ENCODE measurements at regions not wholly inside any gene's neighbourhood (a gene's known extent, or its start where the extent isn't known, plus 50 kb on each side); places are given as distances from the start of the nearest gene placed in this dataset.
A peak's percentile ranks its signal among the peaks of the same experiment; 100 is the strongest.

GRCh38 chrX:45351478-45351877, 150.8 kb upstream of the DIPK2B start:
- peak; percentile 86 for DNase-seq

- DNase-seq = peak; percentile 39
Observed at GRCh38 chrX:45348296-45348695, 147.6 kb upstream of the DIPK2B start.

- DNase-seq = peak; percentile 87
Observed at GRCh38 chrX:45347877-45348276, 147.2 kb upstream of the DIPK2B start.

GRCh38 chrX:45344594-45344993, 143.9 kb upstream of the DIPK2B start:
- peak; percentile 98 for DNase-seq

- DNase-seq = no peak
Observed at GRCh38 chrX:45329217-45329616, 128.5 kb upstream of the DIPK2B start.

GRCh38 chrX:45324941-45325340, 124.3 kb upstream of the DIPK2B start:
- peak; percentile 79 for DNase-seq

GRCh38 chrX:45323387-45323786, 122.7 kb upstream of the DIPK2B start:
- DNase-seq = no peak

- peak; percentile 61 for DNase-seq
Observed at GRCh38 chrX:45322820-45323219, 122.1 kb upstream of the DIPK2B start.

- peak; percentile 88 for DNase-seq
Observed at GRCh38 chrX:45322382-45322781, 121.7 kb upstream of the DIPK2B start.

GRCh38 chrX:45320191-45320590, 119.5 kb upstream of the DIPK2B start:
- no peak for DNase-seq

- no peak for DNase-seq
Observed at GRCh38 chrX:45309801-45310200, 109.1 kb upstream of the DIPK2B start.

GRCh38 chrX:45309096-45309495, 108.4 kb upstream of the DIPK2B start:
- peak; percentile 9 for DNase-seq

- no peak for DNase-seq
Observed at GRCh38 chrX:45306794-45307193, 106.1 kb upstream of the DIPK2B start.

- DNase-seq = no peak
Observed at GRCh38 chrX:45300638-45301037, 100.0 kb upstream of the DIPK2B start.

- peak; percentile 78 for DNase-seq
Observed at GRCh38 chrX:45295259-45295986, 94.7 kb upstream of the DIPK2B start.

- peak; percentile 21 for DNase-seq
Observed at GRCh38 chrX:45274576-45274975, 73.9 kb upstream of the DIPK2B start.

- no peak for DNase-seq
Observed at GRCh38 chrX:45267007-45267406, 66.3 kb upstream of the DIPK2B start.

GRCh38 chrX:45266456-45266855, 65.8 kb upstream of the DIPK2B start:
- DNase-seq = no peak

GRCh38 chrX:45264865-45265264, 64.2 kb upstream of the DIPK2B start:
- DNase-seq = no peak

GRCh38 chrX:45261471-45261870, 60.8 kb upstream of the DIPK2B start:
- no peak for DNase-seq

- no peak for DNase-seq
Observed at GRCh38 chrX:45261005-45261404, 60.3 kb upstream of the DIPK2B start.

GRCh38 chrX:45258731-45259402, 58.2 kb upstream of the DIPK2B start:
- no peak for DNase-seq
